Endodermal cell (in vitro differentiated cells): ENCODE measurements at regions not wholly inside any gene's neighbourhood (a gene's known extent, or its start where the extent isn't known, plus 50 kb on each side); places are given as distances from the start of the nearest gene placed in this dataset.

Source experiments
- DNase-seq: peaks from one replicate; pipeline ENCODE4 v3.0.0-alpha.2; 2017
- H3K27ac ChIP-seq: 2 replicates; pipeline ENCODE4 v1.5.1; 2013; ENCODE audit warnings: mild to moderate bottlenecking, low read depth, low read length, moderate library complexity
- H3K27me3 ChIP-seq: 2 replicates; pipeline ENCODE4 v1.6.1; 2013; ENCODE audit warnings: mild to moderate bottlenecking, low read length, moderate library complexity; ENCODE audit not compliant: insufficient read depth, control insufficient read depth, poor library complexity, severe bottlenecking
- H3K36me3 ChIP-seq: 2 replicates; pipeline ENCODE4 v1.7.0; 2013; ENCODE audit warnings: mild to moderate bottlenecking, low read length, moderate library complexity; ENCODE audit not compliant: control insufficient read depth, insufficient read depth
- H3K4me1 ChIP-seq: one replicate; pipeline ENCODE4 v1.7.0; 2013; ENCODE audit warnings: low read length; ENCODE audit not compliant: control insufficient read depth, insufficient read depth
- H3K4me3 ChIP-seq: 2 replicates; pipeline ENCODE4 v1.5.1; 2013; ENCODE audit warnings: mild to moderate bottlenecking, low read length, moderate library complexity
- H3K9ac ChIP-seq: 2 replicates; pipeline ENCODE4 v1.6.1; 2013; ENCODE audit warnings: mild to moderate bottlenecking, low read length, moderate library complexity; ENCODE audit not compliant: poor library complexity, severe bottlenecking; ENCODE audit errors: extremely low read depth
- H3K9me3 ChIP-seq: 2 replicates; pipeline ENCODE4 v1.6.1; 2013; ENCODE audit warnings: mild to moderate bottlenecking, low read length, moderate library complexity; ENCODE audit not compliant: control insufficient read depth
- H3K27ac Mint-ChIP-seq: 2 replicates; pipeline ENCODE4 v1.8.0; 2020; ENCODE audit warnings: mixed read lengths
- H3K27me3 Mint-ChIP-seq: 2 replicates; pipeline ENCODE4 v1.8.0; 2021; ENCODE audit warnings: mild to moderate bottlenecking, mixed read lengths; ENCODE audit not compliant: insufficient read depth
- H3K36me3 Mint-ChIP-seq: 2 replicates; pipeline ENCODE4 v1.8.0; 2020; ENCODE audit warnings: low read depth, mixed read lengths
- H3K4me1 Mint-ChIP-seq: 2 replicates; pipeline ENCODE4 v1.8.0; 2020; ENCODE audit warnings: mixed read lengths
- H3K4me3 Mint-ChIP-seq: 2 replicates; pipeline ENCODE4 v1.8.0; 2020; ENCODE audit warnings: mild to moderate bottlenecking, moderate library complexity, mixed read lengths
- H3K9me3 Mint-ChIP-seq: 2 replicates; pipeline ENCODE4 v1.8.0; 2020; ENCODE audit warnings: mild to moderate bottlenecking, mixed read lengths
- CTCF ChIP-seq: fragments of 200-600 bp; sonication (generic); conservative IDR thresholded peaks from 2 replicates; pipeline ENCODE4 v1.5.0; 2021; ENCODE audit warnings: antibody characterized with exemption, mild to moderate bottlenecking
- WGBS, 2 experiments: methylation state at CpG; one replicate each; pipeline versions ENCODE4 v1.1.5 to v1.1.7; 2013; ENCODE audit warnings: missing lambda C conversion rate in 2 of 2, mixed read lengths in 1 of 2; ENCODE audit not compliant: insufficient coverage in 1 of 2, insufficient read length in 1 of 2; 5-methylcytosine and 5-hydroxymethylcytosine counted together

DNA sequence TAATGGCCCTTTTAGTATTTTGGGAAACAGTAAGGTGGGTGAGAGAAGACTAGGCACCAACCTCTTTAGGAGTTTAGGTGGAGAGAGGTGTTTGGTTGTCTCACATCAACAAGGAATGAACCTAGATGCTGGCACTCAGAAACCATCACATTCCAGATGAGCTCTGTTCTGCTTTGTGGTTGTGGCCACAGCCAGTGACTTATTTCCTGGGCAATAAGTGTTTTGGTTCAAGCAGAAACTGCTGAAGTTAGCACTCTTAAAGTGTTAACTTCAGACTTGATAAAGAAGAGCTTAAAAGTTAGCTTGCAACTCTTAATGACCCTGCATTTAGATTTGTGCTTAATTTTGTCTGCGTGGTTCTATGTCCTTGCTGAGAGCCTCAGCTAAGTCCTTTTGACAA lies 929.2 kb downstream of the SLC4A3 start:
- no peaks in the 10 kb centered on the region for H3K27me3 ChIP-seq
- no peaks in the 10 kb centered on the region for H3K9me3 ChIP-seq
- no peak overlapping the region for H3K4me3 ChIP-seq
- 61% methylated on average over 1 of the region's 1 CpG; no CpG with 5 or more reads in 1 of the 2 experiments for WGBS, 2 experiments
- no peaks in the 10 kb centered on the region for H3K4me1 ChIP-seq
- H3K36me3 ChIP-seq: no peaks in the 10 kb centered on the region
- Mint-ChIP-seq H3K9me3 (no peaks in the 10 kb centered on the region), H3K27ac (no peak overlapping the region), H3K27me3 (no peaks in the 10 kb centered on the region), H3K36me3 (no peaks in the 10 kb centered on the region), H3K4me1 (no peaks in the 10 kb centered on the region), H3K4me3 (no peak overlapping the region)
- no peak overlapping the region for H3K9ac ChIP-seq
- no peak for TF ChIP-seq CTCF
- DNase-seq: no peak
- no peak overlapping the region for H3K27ac ChIP-seq

DNA sequence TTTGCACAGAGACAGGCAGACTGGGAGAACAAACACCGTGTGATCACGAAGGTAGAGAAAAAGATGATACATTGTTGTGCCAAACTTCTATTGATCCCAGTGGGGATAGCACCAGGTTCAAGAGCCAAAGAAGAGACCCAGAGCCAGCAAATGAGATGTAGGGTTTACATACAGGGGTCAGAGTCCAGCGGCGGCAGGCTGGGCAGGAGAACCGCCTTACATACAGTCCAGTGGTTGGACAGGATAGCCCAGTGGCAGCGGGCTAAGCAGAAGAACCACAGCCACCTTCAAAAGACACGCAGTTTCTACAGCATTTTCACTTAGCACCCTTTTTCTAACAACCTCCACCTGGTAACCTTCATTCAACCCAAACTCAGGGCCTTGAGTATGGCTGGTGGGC lies 932.8 kb downstream of the SLC4A3 start:
- no peak overlapping the region for H3K9ac ChIP-seq
- Mint-ChIP-seq H3K36me3 (no peaks in the 10 kb centered on the region), H3K4me1 (no peaks in the 10 kb centered on the region), H3K27ac (no peak overlapping the region), H3K9me3 (no peaks in the 10 kb centered on the region), H3K4me3 (no peak overlapping the region), H3K27me3 (no peaks in the 10 kb centered on the region)
- H3K4me3 ChIP-seq: no peak overlapping the region
- no peak for TF ChIP-seq CTCF
- 92 to 93% methylated on average over 5 to 7 of the region's 7 CpGs for WGBS, 2 experiments
- no peaks in the 10 kb centered on the region for H3K36me3 ChIP-seq
- no peaks in the 10 kb centered on the region for H3K9me3 ChIP-seq
- H3K27ac ChIP-seq: no peak overlapping the region
- DNase-seq: no peak
- no peaks in the 10 kb centered on the region for H3K4me1 ChIP-seq
- H3K27me3 ChIP-seq: no peaks in the 10 kb centered on the region

DNA sequence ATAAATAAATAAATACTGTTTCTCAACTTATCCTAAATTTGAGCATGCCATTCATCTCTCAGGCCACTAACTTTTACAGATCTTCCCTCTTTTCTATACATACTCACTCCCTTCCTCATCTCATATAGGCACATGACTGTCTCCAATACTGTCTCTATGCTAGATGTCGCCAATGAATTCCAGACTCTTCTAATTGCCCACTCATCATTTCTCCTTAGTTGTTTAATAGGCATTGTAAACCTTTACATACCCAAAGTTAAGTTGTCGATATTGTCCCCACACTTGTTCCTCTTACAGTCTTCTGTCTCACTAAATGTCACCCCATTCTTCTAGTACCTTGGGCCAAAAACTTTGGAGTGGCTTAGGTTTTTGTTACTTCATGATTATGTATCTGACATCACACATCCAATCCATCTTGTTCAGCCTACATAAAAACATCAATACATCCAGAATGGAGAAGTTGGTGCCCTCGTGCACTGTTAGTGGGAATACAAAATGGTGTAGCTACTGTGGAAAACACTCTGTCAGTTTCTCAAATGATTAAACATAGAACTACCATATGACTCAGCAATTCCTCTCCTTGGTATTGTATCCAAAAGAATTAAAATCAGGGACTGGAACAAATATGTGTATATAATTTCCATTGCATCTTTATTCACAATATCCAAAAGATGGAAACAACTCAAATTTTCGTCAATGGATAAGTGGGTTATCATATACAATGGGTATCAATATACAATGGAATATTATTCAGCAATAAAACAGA lies 935.1 kb downstream of the SLC4A3 start:
- Histone ChIP-seq H3K36me3 (no peaks in the 10 kb centered on the region), H3K27me3 (no peaks in the 10 kb centered on the region), H3K4me1 (no peaks in the 10 kb centered on the region), H3K4me3 (no peak overlapping the region), H3K27ac (no peak overlapping the region), H3K9me3 (no peaks in the 10 kb centered on the region), H3K9ac (no peak overlapping the region)
- DNase-seq: no peak
- Mint-ChIP-seq H3K27me3 (no peaks in the 10 kb centered on the region), H3K4me3 (no peak overlapping the region), H3K36me3 (no peaks in the 10 kb centered on the region), H3K4me1 (no peaks in the 10 kb centered on the region), H3K9me3 (no peaks in the 10 kb centered on the region), H3K27ac (no peak overlapping the region)
- TF ChIP-seq CTCF: no peak
- 89 to 100% methylated on average over 2 to 3 of the region's 4 CpGs for WGBS, 2 experiments
